Stomach (tissue), 4 donors: ENCODE measurements at regions not wholly inside any gene's neighbourhood (a gene's known extent, or its start where the extent isn't known, plus 50 kb on each side); places are given as distances from the start of the nearest gene placed in this dataset.

ENCODE experiments used
- POLR2AphosphoS5 ChIP-seq, 3 donors: sonication (generic); formaldehyde crosslinking; IDR thresholded peaks; one replicate each; pipeline ENCODE4 v1.6.1; 2016; ENCODE audit warnings: antibody characterized with exemption in 3 of 3
- TF ChIP-seq, protein P1 (sequence below), 7 experiments: fragments of 450-650 bp in 4 of 7; fragments of 200-600 bp in 3 of 7; sonication (generic) in 3 of 7; IDR thresholded peaks; one replicate each; pipeline ENCODE4 v1.5.1; 2016 to 2019; ENCODE audit warnings: antibody characterized with exemption in 7 of 7, control low read depth in 2 of 7, mild to moderate bottlenecking in 1 of 7

DNA sequence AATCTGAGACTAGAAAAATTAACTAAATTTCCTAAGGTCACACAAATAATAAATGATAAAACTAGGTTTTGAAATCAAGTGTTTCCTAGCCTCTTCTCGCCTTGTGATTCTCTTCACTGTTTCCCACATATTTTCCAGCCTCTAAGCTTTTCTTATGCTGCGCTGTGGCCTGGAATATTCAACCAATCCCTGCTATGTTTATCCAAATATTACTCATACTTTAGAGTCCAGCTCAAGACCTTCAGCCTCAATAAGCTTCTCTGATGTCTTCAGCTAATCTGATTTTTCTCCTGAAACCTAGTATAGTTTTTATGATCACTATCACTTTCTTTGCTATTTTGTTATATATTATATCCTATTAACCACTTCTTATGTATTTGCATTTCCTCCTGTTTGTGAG, 303.1 kb upstream of the CDH6 start:
- TF ChIP-seq, protein P1, sequence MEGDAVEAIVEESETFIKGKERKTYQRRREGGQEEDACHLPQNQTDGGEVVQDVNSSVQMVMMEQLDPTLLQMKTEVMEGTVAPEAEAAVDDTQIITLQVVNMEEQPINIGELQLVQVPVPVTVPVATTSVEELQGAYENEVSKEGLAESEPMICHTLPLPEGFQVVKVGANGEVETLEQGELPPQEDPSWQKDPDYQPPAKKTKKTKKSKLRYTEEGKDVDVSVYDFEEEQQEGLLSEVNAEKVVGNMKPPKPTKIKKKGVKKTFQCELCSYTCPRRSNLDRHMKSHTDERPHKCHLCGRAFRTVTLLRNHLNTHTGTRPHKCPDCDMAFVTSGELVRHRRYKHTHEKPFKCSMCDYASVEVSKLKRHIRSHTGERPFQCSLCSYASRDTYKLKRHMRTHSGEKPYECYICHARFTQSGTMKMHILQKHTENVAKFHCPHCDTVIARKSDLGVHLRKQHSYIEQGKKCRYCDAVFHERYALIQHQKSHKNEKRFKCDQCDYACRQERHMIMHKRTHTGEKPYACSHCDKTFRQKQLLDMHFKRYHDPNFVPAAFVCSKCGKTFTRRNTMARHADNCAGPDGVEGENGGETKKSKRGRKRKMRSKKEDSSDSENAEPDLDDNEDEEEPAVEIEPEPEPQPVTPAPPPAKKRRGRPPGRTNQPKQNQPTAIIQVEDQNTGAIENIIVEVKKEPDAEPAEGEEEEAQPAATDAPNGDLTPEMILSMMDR (IDR thresholded peaks at IDR 0.05): no peak
- TF ChIP-seq POLR2AphosphoS5 (IDR thresholded peaks at IDR 0.05): no peak
